ENCODE measurements at regions not wholly inside any gene's neighbourhood (a gene's known extent, or its start where the extent isn't known, plus 50 kb on each side); places are given as distances from the start of the nearest gene placed in this dataset.
A peak's percentile ranks its signal among the peaks of the same experiment; 100 is the strongest.
"Not testable (repeated sequence)": the region's sequence is repeated elsewhere in the genome, so short reads cannot be mapped to it uniquely, and the experiment has no call there.

- no peak for DNase-seq
Measured at GRCh38 chr6:47407300-47408281, 70.0 kb upstream of the CD2AP start.

- peak; percentile 81 for DNase-seq
Measured at GRCh38 chr6:47413752-47414422, 63.7 kb upstream of the CD2AP start.

- peak; percentile 52 for DNase-seq
Measured at GRCh38 chr6:47414423-47415167, 63.0 kb upstream of the CD2AP start.

- no peak for DNase-seq
Measured at GRCh38 chr6:47416396-47417345, 60.9 kb upstream of the CD2AP start.

- peak; percentile 53 for DNase-seq
Measured at GRCh38 chr6:47419621-47420020, 58.0 kb upstream of the CD2AP start.

GRCh38 chr6:47420394-47421371 is 56.9 kb upstream of the CD2AP start:
- no peak for DNase-seq

- DNase-seq: no peak
Measured at GRCh38 chr6:47423079-47423478, 54.5 kb upstream of the CD2AP start.

- no peak for DNase-seq
Measured at GRCh38 chr6:47424436-47424836, 53.2 kb upstream of the CD2AP start.

- not testable (repeated sequence) for DNase-seq
Measured at GRCh38 chr6:47425724-47426123, 51.9 kb upstream of the CD2AP start.

- no peak for DNase-seq
Measured at GRCh38 chr6:47426524-47427302, 50.9 kb upstream of the CD2AP start.

GRCh38 chr6:47427680-47428079 is 49.9 kb upstream of the CD2AP start:
- DNase-seq: no peak
